ENCODE measurements at regions not wholly inside any gene's neighbourhood (a gene's known extent, or its start where the extent isn't known, plus 50 kb on each side); places are given as distances from the start of the nearest gene placed in this dataset.

- TF ChIP-seq NR3C1 (CRISPR knock-in tag; conservative IDR thresholded peaks at IDR 0.05; ENCODE audit: low read depth) (no peak), CTCF (IDR thresholded peaks at IDR 0.05) (no peak), ATF1 (CRISPR knock-in tag; IDR thresholded peaks at IDR 0.05) (no peak), CREB1 (CRISPR knock-in tag; IDR thresholded peaks at IDR 0.05) (no peak)
- TF ChIP-seq, protein P1, sequence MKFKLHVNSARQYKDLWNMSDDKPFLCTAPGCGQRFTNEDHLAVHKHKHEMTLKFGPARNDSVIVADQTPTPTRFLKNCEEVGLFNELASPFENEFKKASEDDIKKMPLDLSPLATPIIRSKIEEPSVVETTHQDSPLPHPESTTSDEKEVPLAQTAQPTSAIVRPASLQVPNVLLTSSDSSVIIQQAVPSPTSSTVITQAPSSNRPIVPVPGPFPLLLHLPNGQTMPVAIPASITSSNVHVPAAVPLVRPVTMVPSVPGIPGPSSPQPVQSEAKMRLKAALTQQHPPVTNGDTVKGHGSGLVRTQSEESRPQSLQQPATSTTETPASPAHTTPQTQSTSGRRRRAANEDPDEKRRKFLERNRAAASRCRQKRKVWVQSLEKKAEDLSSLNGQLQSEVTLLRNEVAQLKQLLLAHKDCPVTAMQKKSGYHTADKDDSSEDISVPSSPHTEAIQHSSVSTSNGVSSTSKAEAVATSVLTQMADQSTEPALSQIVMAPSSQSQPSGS (CRISPR knock-in tag; IDR thresholded peaks at IDR 0.05; ENCODE audit: borderline replicate concordance, low read depth), result no peak
Observed at GRCh38 chr11:87780068-87780413, 395.2 kb downstream of the RAB38 start.
